ENCODE measurements at regions not wholly inside any gene's neighbourhood (a gene's known extent, or its start where the extent isn't known, plus 50 kb on each side); places are given as distances from the start of the nearest gene placed in this dataset.

GRCh38 chr14:61927520-61927919 lies 165.3 kb downstream of the SNAPC1 start:
- TF ChIP-seq CTCF (IDR thresholded peaks at IDR 0.05; ENCODE audit: low read depth, low read length, missing input control) = no peak
- no peak for TF ChIP-seq MAX (IDR thresholded peaks at IDR 0.05)
- TF ChIP-seq TAF1 (conservative IDR thresholded peaks at IDR 0.05) = no peak
